Natural killer cell (primary cell): ENCODE measurements at regions not wholly inside any gene's neighbourhood (a gene's known extent, or its start where the extent isn't known, plus 50 kb on each side); places are given as distances from the start of the nearest gene placed in this dataset.

Experiments used
- ATAC-seq, 3 donors: fragments of 150-1000 bp in 2 of 3; fragments of 200-7000 bp in 1 of 3; cut with Tn5 transposase; 1 replicate in 1 of 3; 2 replicates in 2 of 3; pipeline ENCODE4 v1.10.0; 2021; ENCODE audit warnings: mild to moderate bottlenecking in 2 of 3, moderate library complexity in 2 of 3
- DNase-seq, 2 donors: peaks; one replicate each; pipeline versions ENCODE4 v3.0.0 to v3.0.0-alpha.2; 2013 to 2021; ENCODE audit warnings: mixed read lengths in 1 of 2
- H3K27ac ChIP-seq: one replicate; pipeline ENCODE4 v1.5.1; 2013; ENCODE audit warnings: mild to moderate bottlenecking, low read length
- H3K27me3 ChIP-seq: one replicate; pipeline ENCODE4 v1.6.1; 2013; ENCODE audit warnings: low read length; ENCODE audit not compliant: control insufficient read depth, insufficient read depth
- H3K36me3 ChIP-seq: one replicate; pipeline ENCODE4 v1.6.1; 2013; ENCODE audit warnings: low read length; ENCODE audit not compliant: control insufficient read depth, insufficient read depth
- H3K4me1 ChIP-seq: one replicate; pipeline ENCODE4 v1.6.1; 2013; ENCODE audit warnings: low read length; ENCODE audit not compliant: control insufficient read depth, insufficient read depth
- H3K4me3 ChIP-seq: one replicate; pipeline ENCODE4 v1.5.1; 2013; ENCODE audit warnings: low read length
- H3K9me3 ChIP-seq: one replicate; pipeline ENCODE4 v1.6.1; 2013; ENCODE audit warnings: low read length; ENCODE audit not compliant: control insufficient read depth, insufficient read depth
- H3K27ac Mint-ChIP-seq, 2 donors: one replicate each; pipeline ENCODE4 v1.8.0; 2022; ENCODE audit warnings: mild to moderate bottlenecking in 2 of 2, mixed read lengths in 2 of 2, moderate library complexity in 1 of 2
- H3K27me3 Mint-ChIP-seq, 2 donors: one replicate each; pipeline ENCODE4 v1.8.0; 2022; ENCODE audit warnings: low read depth in 2 of 2, mixed read lengths in 2 of 2
- H3K36me3 Mint-ChIP-seq: one replicate; pipeline ENCODE4 v1.8.0; 2022; ENCODE audit warnings: mixed read lengths
- H3K4me1 Mint-ChIP-seq, 2 donors: one replicate each; pipeline ENCODE4 v1.8.0; 2022; ENCODE audit warnings: mixed read lengths in 2 of 2
- H3K4me3 Mint-ChIP-seq: one replicate; pipeline ENCODE4 v1.8.0; 2022; ENCODE audit warnings: mild to moderate bottlenecking, moderate library complexity, mixed read lengths
- H3K9me3 Mint-ChIP-seq, 2 donors: one replicate each; pipeline ENCODE4 v1.8.0; 2022; ENCODE audit warnings: mixed read lengths in 2 of 2
- WGBS: methylation state at CpG from one replicate; pipeline ENCODE4 v1.1.7; 2013; ENCODE audit warnings: missing lambda C conversion rate; ENCODE audit not compliant: insufficient coverage; 5-methylcytosine and 5-hydroxymethylcytosine counted together
- intact Hi-C: fragments of 100-400 bp; cut with micrococcal nuclease; formaldehyde crosslinking; loops from one replicate; pipeline ENCODE4 v1.14.2; 2022
- TF ChIP-seq, protein P1 (sequence below): fragments of 200-600 bp; IDR thresholded peaks from one replicate; pipeline ENCODE4 v1.8.0; 2022; ENCODE audit warnings: antibody characterized with exemption

DNA sequence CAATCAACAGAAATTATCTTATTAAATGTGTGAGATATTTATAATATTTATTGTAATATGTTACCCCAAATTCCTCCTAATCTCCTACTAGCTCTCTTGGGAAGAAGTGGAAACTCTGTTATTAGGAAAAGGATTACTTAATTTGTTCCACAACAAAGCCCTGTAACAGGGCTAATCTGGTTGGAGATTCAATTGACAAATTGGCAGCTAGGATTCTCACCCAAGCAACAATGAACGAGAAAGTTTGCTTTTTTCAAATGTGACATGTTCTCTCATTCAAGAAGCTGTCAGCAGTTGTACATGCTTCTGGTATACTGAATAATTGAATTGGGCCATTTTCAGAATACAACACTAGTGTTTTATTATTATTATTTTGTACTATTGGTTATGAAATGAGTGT is 367.9 kb upstream of the ADGRL4 start:
- no peaks in the 10 kb centered on the region for H3K4me1 ChIP-seq
- no peak overlapping the region for H3K4me3 Mint-ChIP-seq
- H3K27me3 Mint-ChIP-seq = no peaks in the 10 kb centered on the region
- H3K36me3 ChIP-seq = no peaks in the 10 kb centered on the region
- no peak overlapping the region for H3K27ac ChIP-seq
- H3K9me3 Mint-ChIP-seq = peaks cover 14 to 18% of the 10 kb centered on the region in 2 donors
- no peak overlapping the region for H3K4me3 ChIP-seq
- H3K27me3 ChIP-seq = no peaks in the 10 kb centered on the region
- TF ChIP-seq, protein P1, sequence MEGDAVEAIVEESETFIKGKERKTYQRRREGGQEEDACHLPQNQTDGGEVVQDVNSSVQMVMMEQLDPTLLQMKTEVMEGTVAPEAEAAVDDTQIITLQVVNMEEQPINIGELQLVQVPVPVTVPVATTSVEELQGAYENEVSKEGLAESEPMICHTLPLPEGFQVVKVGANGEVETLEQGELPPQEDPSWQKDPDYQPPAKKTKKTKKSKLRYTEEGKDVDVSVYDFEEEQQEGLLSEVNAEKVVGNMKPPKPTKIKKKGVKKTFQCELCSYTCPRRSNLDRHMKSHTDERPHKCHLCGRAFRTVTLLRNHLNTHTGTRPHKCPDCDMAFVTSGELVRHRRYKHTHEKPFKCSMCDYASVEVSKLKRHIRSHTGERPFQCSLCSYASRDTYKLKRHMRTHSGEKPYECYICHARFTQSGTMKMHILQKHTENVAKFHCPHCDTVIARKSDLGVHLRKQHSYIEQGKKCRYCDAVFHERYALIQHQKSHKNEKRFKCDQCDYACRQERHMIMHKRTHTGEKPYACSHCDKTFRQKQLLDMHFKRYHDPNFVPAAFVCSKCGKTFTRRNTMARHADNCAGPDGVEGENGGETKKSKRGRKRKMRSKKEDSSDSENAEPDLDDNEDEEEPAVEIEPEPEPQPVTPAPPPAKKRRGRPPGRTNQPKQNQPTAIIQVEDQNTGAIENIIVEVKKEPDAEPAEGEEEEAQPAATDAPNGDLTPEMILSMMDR = no peak
- no peaks in the 10 kb centered on the region for H3K9me3 ChIP-seq
- H3K4me1 Mint-ChIP-seq = no peaks in the 10 kb centered on the region
- H3K27ac Mint-ChIP-seq = no peak overlapping the region
- 67% methylated on average over 1 of the region's 1 CpG for WGBS
- no peak for ATAC-seq
- intact Hi-C loops = no loop called here
- peaks cover 6% of the 10 kb centered on the region for H3K36me3 Mint-ChIP-seq
- no peak for DNase-seq

DNA sequence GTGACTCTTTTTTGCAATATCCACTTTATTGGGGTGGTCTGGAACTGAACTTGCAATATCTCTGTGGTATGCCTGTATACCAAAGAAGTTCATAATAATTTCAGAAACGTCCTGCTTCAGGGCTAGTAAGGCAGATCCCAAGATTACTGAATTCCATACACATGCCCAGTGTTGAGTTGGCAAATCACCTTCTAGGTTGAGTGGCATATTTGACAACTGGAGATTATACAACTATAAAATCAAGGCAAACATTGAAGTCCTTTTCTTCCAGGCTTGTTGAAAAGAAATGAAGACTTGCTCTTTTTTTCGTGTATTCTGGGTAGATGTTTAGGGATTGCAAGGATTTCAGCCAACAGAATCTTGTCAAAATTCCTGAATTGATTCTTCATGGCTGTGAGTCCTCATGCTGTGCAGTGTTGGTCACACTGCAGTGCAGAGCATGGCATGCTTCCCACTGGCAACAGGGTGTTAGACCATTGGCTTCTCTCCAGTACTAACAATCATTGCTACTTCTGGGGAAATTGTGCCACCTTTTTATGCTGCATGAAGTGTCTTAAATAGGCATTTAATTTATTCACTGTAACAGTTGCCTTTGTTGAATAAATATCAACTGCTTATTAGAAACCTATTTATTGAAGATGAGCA is 367.1 kb upstream of the ADGRL4 start:
- no peaks in the 10 kb centered on the region for H3K36me3 ChIP-seq
- Mint-ChIP-seq H3K27ac (no peak overlapping the region), H3K4me3 (no peak overlapping the region), H3K9me3 (peaks cover 15 to 23% of the 10 kb centered on the region in 2 donors), H3K36me3 (peaks cover 7% of the 10 kb centered on the region), H3K27me3 (no peaks in the 10 kb centered on the region), H3K4me1 (no peaks in the 10 kb centered on the region)
- no peaks in the 10 kb centered on the region for H3K9me3 ChIP-seq
- H3K4me3 ChIP-seq = no peak overlapping the region
- no peaks in the 10 kb centered on the region for H3K4me1 ChIP-seq
- intact Hi-C loops = no loop called here
- no peak overlapping the region for H3K27ac ChIP-seq
- ATAC-seq = no peak
- DNase-seq = no peak
- 47% methylated on average over 2 of the region's 2 CpGs for WGBS
- H3K27me3 ChIP-seq = no peaks in the 10 kb centered on the region
- TF ChIP-seq, protein P1 = no peak

DNA sequence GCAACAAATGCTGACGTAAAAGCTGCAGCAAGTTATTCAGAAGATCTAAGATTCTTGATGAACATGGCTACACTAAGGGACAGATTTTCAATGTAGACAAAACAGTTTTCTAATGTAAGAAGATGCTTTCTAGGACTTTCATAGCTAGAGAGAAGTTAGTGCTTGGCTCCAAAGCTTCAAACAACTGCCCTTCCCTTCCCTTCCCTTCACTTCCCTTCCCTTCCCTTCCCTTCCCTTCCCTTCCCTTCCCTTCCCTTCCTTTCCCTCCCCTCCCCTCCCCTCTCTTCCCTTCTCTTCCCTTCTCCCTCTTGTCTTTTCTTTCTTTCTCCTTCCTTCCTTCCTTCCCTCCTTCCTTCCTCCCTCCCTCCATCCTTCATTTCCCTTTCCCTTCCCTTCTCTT is 365.3 kb upstream of the ADGRL4 start:
- H3K27ac ChIP-seq = no peak overlapping the region
- no peaks in the 10 kb centered on the region for H3K9me3 ChIP-seq
- H3K27me3 Mint-ChIP-seq = no peaks in the 10 kb centered on the region
- ATAC-seq (no peak), DNase-seq (no peak)
- intact Hi-C loops = no loop called here
- H3K4me1 ChIP-seq = no peaks in the 10 kb centered on the region
- H3K27me3 ChIP-seq = no peaks in the 10 kb centered on the region
- no peak overlapping the region for H3K4me3 ChIP-seq
- no peak overlapping the region for H3K27ac Mint-ChIP-seq
- no peaks in the 10 kb centered on the region for H3K36me3 ChIP-seq
- H3K4me3 Mint-ChIP-seq = no peak overlapping the region
- H3K4me1 Mint-ChIP-seq = no peaks in the 10 kb centered on the region
- TF ChIP-seq, protein P1 = no peak
- WGBS = 92% methylated on average over 1 of the region's 1 CpG
- H3K36me3 Mint-ChIP-seq = peaks cover 7% of the 10 kb centered on the region
- H3K9me3 Mint-ChIP-seq = peaks cover 18 to 21% of the 10 kb centered on the region in 2 donors

DNA sequence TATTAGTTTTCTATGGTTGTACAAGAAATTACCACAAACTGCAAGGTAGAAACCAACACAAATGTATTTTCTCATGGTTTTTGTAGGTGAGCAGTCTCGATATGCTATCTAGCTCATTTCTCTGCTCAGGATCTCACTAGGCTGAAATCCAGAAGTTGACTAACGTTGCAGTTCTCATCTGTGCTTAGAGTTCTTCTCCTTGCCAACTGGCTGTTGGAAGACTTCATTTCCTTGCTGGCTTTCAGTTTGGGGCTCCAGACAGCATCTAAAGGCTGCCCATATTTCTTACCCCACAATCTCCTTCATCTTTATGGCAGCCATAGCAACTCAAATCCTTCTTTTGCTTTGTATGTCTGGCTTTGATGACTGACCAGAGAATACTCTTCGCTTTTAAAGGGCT is 362.6 kb upstream of the ADGRL4 start:
- Histone ChIP-seq H3K4me1 (no peaks in the 10 kb centered on the region), H3K36me3 (no peaks in the 10 kb centered on the region), H3K9me3 (no peaks in the 10 kb centered on the region), H3K27me3 (no peaks in the 10 kb centered on the region), H3K27ac (no peak overlapping the region), H3K4me3 (no peak overlapping the region)
- Mint-ChIP-seq H3K4me1 (no peaks in the 10 kb centered on the region), H3K27me3 (no peaks in the 10 kb centered on the region), H3K9me3 (peaks cover 17 to 19% of the 10 kb centered on the region in 2 donors), H3K4me3 (no peak overlapping the region), H3K27ac (no peak overlapping the region), H3K36me3 (peaks cover 8% of the 10 kb centered on the region)
- intact Hi-C loops = no loop called here
- DNase-seq (no peak), ATAC-seq (no peak)
- TF ChIP-seq, protein P1 = no peak
- WGBS = 74% methylated on average over 3 of the region's 3 CpGs
